Bronchial epithelial cell (primary cell): ENCODE measurements at regions not wholly inside any gene's neighbourhood (a gene's known extent, or its start where the extent isn't known, plus 50 kb on each side); places are given as distances from the start of the nearest gene placed in this dataset.

Source experiments
- DNase-seq: peaks from one replicate; pipeline ENCODE4 v3.0.0-alpha.2; 2010; ENCODE audit warnings: low read depth
- FAIRE-seq: peaks from 2 replicates; lab custom pipeline; 2011; peaks lifted over from hg19 to GRCh38; lab: Jason Lieb, UNC
- H3K27me3 ChIP-seq: 2 replicates; pipeline ENCODE4 v1.5.1; 2011; ENCODE audit warnings: low read length; ENCODE audit not compliant: control insufficient read depth, insufficient read depth
- H3K36me3 ChIP-seq: 2 replicates; pipeline ENCODE4 v1.5.1; 2011; ENCODE audit warnings: low read length; ENCODE audit not compliant: control insufficient read depth, insufficient read depth
- H3K4me3 ChIP-seq: 2 replicates; pipeline ENCODE4 v1.5.1; 2011; ENCODE audit warnings: mild to moderate bottlenecking, low read depth, low read length, control low read depth
- CTCF ChIP-seq: IDR thresholded peaks from 2 replicates; pipeline ENCODE4 v1.5.1; 2011; ENCODE audit warnings: mild to moderate bottlenecking, moderate library complexity, low read length, control low read depth, inconsistent platforms; ENCODE audit not compliant: insufficient read depth, severe bottlenecking

- DNase-seq: no peak
- TF ChIP-seq CTCF: no peak
- Histone ChIP-seq H3K27me3 (no peaks in the 10 kb centered on the region), H3K4me3 (no peak overlapping the region), H3K36me3 (no peaks in the 10 kb centered on the region)
- no peak for FAIRE-seq
These were observed 405.6 kb downstream of the PLPP3 start for GRCh38 chr1:56173736-56174135.

- TF ChIP-seq CTCF: no peak
- Histone ChIP-seq H3K36me3 (no peaks in the 10 kb centered on the region), H3K4me3 (no peak overlapping the region), H3K27me3 (no peaks in the 10 kb centered on the region)
- DNase-seq (no peak), FAIRE-seq (no peak)
These were observed 407.7 kb downstream of the PLPP3 start for GRCh38 chr1:56171670-56172069.

GRCh38 chr1:56170784-56171320 lies 408.5 kb downstream of the PLPP3 start:
- TF ChIP-seq CTCF: no peak
- DNase-seq (no peak), FAIRE-seq (no peak)
- H3K27me3 ChIP-seq: no peaks in the 10 kb centered on the region
- H3K4me3 ChIP-seq: no peak overlapping the region
- H3K36me3 ChIP-seq: no peaks in the 10 kb centered on the region

DNA sequence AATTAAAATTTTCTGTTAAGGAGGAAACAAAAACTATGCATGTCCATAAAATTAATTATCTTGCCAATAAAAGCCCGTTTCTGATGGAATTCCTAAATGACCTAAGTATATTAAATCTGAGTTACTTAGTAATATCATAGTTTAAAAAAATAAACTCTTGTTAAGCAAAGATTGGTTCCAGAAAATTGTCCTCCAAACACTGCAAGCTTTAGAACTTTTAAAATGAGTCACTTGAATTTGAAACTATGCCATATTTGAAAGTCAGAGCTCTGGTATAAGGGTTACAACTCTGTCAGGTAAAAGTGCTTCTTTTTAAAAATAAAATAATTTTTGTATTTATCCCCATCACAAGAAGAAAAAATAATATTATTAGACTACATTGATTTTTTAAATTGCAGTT lies 409.5 kb downstream of the PLPP3 start:
- Histone ChIP-seq H3K4me3 (no peak overlapping the region), H3K27me3 (no peaks in the 10 kb centered on the region), H3K36me3 (no peaks in the 10 kb centered on the region)
- no peak for FAIRE-seq
- TF ChIP-seq CTCF: no peak
- no peak for DNase-seq

DNA sequence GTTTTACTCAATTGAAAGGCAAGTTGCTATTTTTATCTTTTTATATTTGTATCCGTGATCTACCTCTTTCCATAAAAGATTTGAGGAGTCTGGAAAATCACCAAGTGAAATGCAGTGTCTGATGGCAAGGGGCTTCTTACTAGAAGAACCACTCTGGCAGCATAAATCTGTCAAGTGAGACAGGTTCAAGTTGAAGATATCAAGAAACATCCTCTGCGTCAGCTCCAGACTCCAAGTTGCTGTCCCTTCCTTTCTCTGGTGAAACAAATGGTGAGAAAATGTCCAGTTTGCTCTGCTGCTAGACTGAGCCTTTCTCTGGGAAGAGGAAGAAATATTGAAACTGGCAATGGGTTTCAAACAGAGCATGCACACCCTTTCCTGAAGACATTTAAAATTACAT lies 411.2 kb downstream of the PLPP3 start:
- Histone ChIP-seq H3K4me3 (no peak overlapping the region), H3K27me3 (no peaks in the 10 kb centered on the region), H3K36me3 (no peaks in the 10 kb centered on the region)
- FAIRE-seq: no peak
- DNase-seq: no peak
- no peak for TF ChIP-seq CTCF

GRCh38 chr1:56167596-56167995 lies 411.8 kb downstream of the PLPP3 start:
- no peaks in the 10 kb centered on the region for H3K27me3 ChIP-seq
- DNase-seq (no peak), FAIRE-seq (no peak)
- H3K36me3 ChIP-seq: no peaks in the 10 kb centered on the region
- TF ChIP-seq CTCF: no peak
- H3K4me3 ChIP-seq: no peak overlapping the region
